ENCODE measurements at regions not wholly inside any gene's neighbourhood (a gene's known extent, or its start where the extent isn't known, plus 50 kb on each side); places are given as distances from the start of the nearest gene placed in this dataset.
"Not testable (repeated sequence)": the region's sequence is repeated elsewhere in the genome, so short reads cannot be mapped to it uniquely, and the experiment has no call there.

- no peak overlapping the region for H3K27ac ChIP-seq
- no peak for TF ChIP-seq POLR2AphosphoS5 (IDR thresholded peaks at IDR 0.05; ENCODE audit: insufficient read depth in 1 of 2, low read depth in 1 of 2)
- TF ChIP-seq POLR2A (IDR thresholded peaks at IDR 0.05), result no peak
- TF ChIP-seq CTCF (IDR thresholded peaks at IDR 0.05), result no peak
- intact Hi-C loops (cut with DNase I), result no loop called here
- no peaks in the 10 kb centered on the region for H3K4me1 ChIP-seq
- no peak overlapping the region for H3K4me3 ChIP-seq
- H3K9me3 ChIP-seq, result no peaks in the 10 kb centered on the region
- H3K27me3 ChIP-seq, result no peaks in the 10 kb centered on the region
- H3K36me3 ChIP-seq, result no peaks in the 10 kb centered on the region
- no peak for DNase-seq (ENCODE audit: extremely low spot score in 2 of 2)
These were observed 533.8 kb upstream of the LRRN3 start for GRCh38 chr7:110557136-110557535.

GRCh38 chr7:110563286-110563685, 527.6 kb upstream of the LRRN3 start:
- intact Hi-C loops (cut with DNase I); H3K27ac ChIP-seq; H3K4me3 ChIP-seq; H3K36me3 ChIP-seq; H3K4me1 ChIP-seq; H3K27me3 ChIP-seq; H3K9me3 ChIP-seq; DNase-seq (ENCODE audit: extremely low spot score in 2 of 2): not testable (repeated sequence)

GRCh38 chr7:110564246-110564645, 526.7 kb upstream of the LRRN3 start:
- intact Hi-C loops (cut with DNase I), result no loop called here
- Histone ChIP-seq H3K4me1 (no peaks in the 10 kb centered on the region), H3K27me3 (no peaks in the 10 kb centered on the region), H3K36me3 (no peaks in the 10 kb centered on the region), H3K4me3 (no peak overlapping the region), H3K9me3 (no peaks in the 10 kb centered on the region), H3K27ac (no peak overlapping the region)
- DNase-seq (ENCODE audit: extremely low spot score in 2 of 2), result no peak
- TF ChIP-seq POLR2AphosphoS5 (IDR thresholded peaks at IDR 0.05; ENCODE audit: insufficient read depth in 1 of 2, low read depth in 1 of 2) (no peak), POLR2A (IDR thresholded peaks at IDR 0.05) (no peak), CTCF (IDR thresholded peaks at IDR 0.05) (no peak)

- TF ChIP-seq POLR2A (IDR thresholded peaks at IDR 0.05) (no peak), CTCF (IDR thresholded peaks at IDR 0.05) (no peak), POLR2AphosphoS5 (IDR thresholded peaks at IDR 0.05; ENCODE audit: insufficient read depth in 1 of 2, low read depth in 1 of 2) (no peak)
- no peaks in the 10 kb centered on the region for H3K4me1 ChIP-seq
- no peaks in the 10 kb centered on the region for H3K9me3 ChIP-seq
- no peaks in the 10 kb centered on the region for H3K36me3 ChIP-seq
- intact Hi-C loops (cut with DNase I), result no loop called here
- H3K27me3 ChIP-seq, result no peaks in the 10 kb centered on the region
- H3K4me3 ChIP-seq, result no peak overlapping the region
- H3K27ac ChIP-seq, result no peak overlapping the region
- no peak for DNase-seq (ENCODE audit: extremely low spot score in 2 of 2)
These were observed 522.5 kb upstream of the LRRN3 start for GRCh38 chr7:110568388-110568787.

- intact Hi-C loops (cut with DNase I), result no loop called here
- Histone ChIP-seq H3K4me3 (no peak overlapping the region), H3K27ac (no peak overlapping the region), H3K36me3 (no peaks in the 10 kb centered on the region), H3K4me1 (no peaks in the 10 kb centered on the region), H3K27me3 (no peaks in the 10 kb centered on the region), H3K9me3 (no peaks in the 10 kb centered on the region)
- no peak for DNase-seq (ENCODE audit: extremely low spot score in 2 of 2)
- TF ChIP-seq POLR2A (IDR thresholded peaks at IDR 0.05), result no peak
- no peak for TF ChIP-seq CTCF (IDR thresholded peaks at IDR 0.05)
- no peak for TF ChIP-seq POLR2AphosphoS5 (IDR thresholded peaks at IDR 0.05; ENCODE audit: insufficient read depth in 1 of 2, low read depth in 1 of 2)
These were observed 522.0 kb upstream of the LRRN3 start for GRCh38 chr7:110568932-110569331.
